Esophagus muscularis mucosa (tissue), 4 donors: ENCODE measurements at regions not wholly inside any gene's neighbourhood (a gene's known extent, or its start where the extent isn't known, plus 50 kb on each side); places are given as distances from the start of the nearest gene placed in this dataset.

Experiments
- CTCF ChIP-seq, 3 experiments: fragments of 200-600 bp in 2 of 3; fragments of 450-650 bp in 1 of 3; sonication (generic) in 2 of 3; IDR thresholded peaks; one replicate each; pipeline ENCODE4 v1.5.1; 2017 to 2019; ENCODE audit warnings: antibody characterized with exemption in 3 of 3, mild to moderate bottlenecking in 2 of 3, moderate library complexity in 1 of 3
- EP300 ChIP-seq: sonication (generic); formaldehyde crosslinking; IDR thresholded peaks from one replicate; pipeline ENCODE4 v1.6.1; 2017; ENCODE audit warnings: antibody characterized with exemption
- POLR2A ChIP-seq: fragments of 450-650 bp; IDR thresholded peaks from one replicate; pipeline ENCODE4 v1.6.1; 2017; ENCODE audit warnings: antibody characterized with exemption, moderate library complexity, mild to moderate bottlenecking, low read depth

GRCh38 chr7:13604178-13604577, 385.3 kb downstream of the ETV1 start:
- TF ChIP-seq CTCF (IDR thresholded peaks at IDR 0.05) = no peak
- TF ChIP-seq POLR2A = no peak
- no peak for TF ChIP-seq EP300
